ENCODE measurements at regions not wholly inside any gene's neighbourhood (a gene's known extent, or its start where the extent isn't known, plus 50 kb on each side); places are given as distances from the start of the nearest gene placed in this dataset.

DNA sequence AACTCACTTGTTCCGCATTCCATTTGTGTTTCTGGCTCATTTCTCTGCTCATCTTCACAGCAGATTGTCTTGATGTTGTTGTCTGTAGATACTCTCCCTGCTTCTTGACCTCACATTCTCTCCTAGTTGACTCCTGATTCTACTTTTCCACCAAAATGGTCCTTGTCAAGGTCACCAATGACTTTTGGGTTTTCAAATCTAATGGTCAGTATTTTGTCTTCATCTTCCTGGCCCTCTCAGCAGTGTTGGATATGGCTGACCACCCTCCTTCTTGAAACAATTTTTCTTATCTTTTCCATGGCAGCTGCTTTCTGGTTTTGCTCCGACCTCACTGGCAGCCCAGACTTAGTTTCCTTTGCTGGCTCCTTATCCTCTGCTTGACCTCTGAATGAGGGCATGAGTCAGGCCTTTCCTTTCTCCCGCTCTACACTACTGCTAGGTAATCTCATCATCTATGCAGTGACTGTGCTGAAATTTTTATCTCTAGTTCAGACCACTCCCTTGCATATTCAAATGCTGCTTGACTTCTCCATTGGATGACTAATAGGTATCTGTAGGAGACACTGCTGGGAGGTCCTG is 386.6 kb upstream of the SPRED2 start (continued):
- TF ChIP-seq, protein P1, sequence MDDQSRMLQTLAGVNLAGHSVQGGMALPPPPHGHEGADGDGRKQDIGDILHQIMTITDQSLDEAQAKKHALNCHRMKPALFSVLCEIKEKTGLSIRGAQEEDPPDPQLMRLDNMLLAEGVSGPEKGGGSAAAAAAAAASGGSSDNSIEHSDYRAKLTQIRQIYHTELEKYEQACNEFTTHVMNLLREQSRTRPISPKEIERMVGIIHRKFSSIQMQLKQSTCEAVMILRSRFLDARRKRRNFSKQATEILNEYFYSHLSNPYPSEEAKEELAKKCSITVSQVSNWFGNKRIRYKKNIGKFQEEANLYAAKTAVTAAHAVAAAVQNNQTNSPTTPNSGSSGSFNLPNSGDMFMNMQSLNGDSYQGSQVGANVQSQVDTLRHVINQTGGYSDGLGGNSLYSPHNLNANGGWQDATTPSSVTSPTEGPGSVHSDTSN (CRISPR knock-in tag; IDR thresholded peaks at IDR 0.05), result no peak
- TF ChIP-seq ZNF292 (tag by site-specific recombination; IDR thresholded peaks at IDR 0.05; ENCODE audit: borderline replicate concordance, low read depth) (no peak), ZNF114 (tag by site-specific recombination; IDR thresholded peaks at IDR 0.05) (no peak), GLI4 (tag by site-specific recombination; IDR thresholded peaks at IDR 0.05) (no peak), ZNF146 (tag by site-specific recombination; IDR thresholded peaks at IDR 0.05) (no peak), SP3 (tag by site-specific recombination; IDR thresholded peaks at IDR 0.05) (no peak)
- TF ChIP-seq, protein P2, sequence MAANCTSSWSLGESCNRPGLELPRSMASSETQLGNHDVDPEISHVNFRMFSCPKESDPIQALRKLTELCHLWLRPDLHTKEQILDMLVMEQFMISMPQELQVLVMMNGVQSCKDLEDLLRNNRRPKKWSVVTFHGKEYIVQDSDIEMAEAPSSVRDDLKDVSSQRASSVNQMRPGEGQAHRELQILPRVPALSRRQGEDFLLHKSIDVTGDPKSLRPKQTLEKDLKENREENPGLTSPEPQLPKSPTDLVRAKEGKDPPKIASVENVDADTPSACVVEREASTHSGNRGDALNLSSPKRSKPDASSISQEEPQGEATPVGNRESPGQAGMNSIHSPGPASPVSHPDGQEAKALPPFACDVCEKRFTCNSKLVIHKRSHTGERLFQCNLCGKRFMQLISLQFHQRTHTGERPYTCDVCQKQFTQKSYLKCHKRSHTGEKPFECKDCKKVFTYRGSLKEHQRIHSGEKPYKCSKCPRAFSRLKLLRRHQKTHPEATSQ (tag by site-specific recombination; IDR thresholded peaks at IDR 0.05), result no peak
- TF ChIP-seq, protein P3, sequence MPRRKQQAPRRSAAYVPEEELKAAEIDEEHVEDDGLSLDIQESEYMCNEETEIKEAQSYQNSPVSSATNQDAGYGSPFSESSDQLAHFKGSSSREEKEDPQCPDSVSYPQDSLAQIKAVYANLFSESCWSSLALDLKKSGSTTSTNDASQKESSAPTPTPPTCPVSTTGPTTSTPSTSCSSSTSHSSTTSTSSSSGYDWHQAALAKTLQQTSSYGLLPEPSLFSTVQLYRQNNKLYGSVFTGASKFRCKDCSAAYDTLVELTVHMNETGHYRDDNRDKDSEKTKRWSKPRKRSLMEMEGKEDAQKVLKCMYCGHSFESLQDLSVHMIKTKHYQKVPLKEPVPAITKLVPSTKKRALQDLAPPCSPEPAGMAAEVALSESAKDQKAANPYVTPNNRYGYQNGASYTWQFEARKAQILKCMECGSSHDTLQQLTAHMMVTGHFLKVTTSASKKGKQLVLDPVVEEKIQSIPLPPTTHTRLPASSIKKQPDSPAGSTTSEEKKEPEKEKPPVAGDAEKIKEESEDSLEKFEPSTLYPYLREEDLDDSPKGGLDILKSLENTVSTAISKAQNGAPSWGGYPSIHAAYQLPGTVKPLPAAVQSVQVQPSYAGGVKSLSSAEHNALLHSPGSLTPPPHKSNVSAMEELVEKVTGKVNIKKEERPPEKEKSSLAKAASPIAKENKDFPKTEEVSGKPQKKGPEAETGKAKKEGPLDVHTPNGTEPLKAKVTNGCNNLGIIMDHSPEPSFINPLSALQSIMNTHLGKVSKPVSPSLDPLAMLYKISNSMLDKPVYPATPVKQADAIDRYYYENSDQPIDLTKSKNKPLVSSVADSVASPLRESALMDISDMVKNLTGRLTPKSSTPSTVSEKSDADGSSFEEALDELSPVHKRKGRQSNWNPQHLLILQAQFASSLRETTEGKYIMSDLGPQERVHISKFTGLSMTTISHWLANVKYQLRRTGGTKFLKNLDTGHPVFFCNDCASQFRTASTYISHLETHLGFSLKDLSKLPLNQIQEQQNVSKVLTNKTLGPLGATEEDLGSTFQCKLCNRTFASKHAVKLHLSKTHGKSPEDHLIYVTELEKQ (tag by site-specific recombination; IDR thresholded peaks at IDR 0.05; ENCODE audit: borderline replicate concordance), result no peak

DNA sequence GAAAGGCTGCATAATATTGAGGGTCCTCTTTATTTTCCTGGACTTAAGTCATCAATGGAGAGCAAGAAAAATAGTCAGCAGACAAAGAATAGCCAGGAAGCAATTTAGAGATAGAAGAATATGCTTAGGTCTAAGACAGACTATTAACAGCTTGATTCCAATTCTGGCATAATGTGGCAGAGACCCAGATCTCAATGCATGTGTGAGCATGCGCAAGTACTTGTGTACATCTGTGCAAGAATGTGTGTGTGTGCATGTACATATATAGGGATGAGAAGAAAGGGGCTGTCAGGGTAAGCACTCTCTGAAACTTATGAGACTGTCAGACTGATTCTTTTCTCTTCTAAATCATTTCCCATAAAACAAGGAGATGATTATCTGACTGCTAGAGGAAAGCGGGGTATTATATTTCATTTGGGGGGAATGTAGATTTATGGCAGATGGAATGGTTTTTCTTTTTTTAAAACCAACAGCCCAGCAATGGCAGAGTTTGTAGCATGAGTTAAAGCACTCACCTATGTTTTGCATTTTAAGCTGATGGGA is 381.3 kb upstream of the SPRED2 start:
- ChIA-PET CTCF (no interaction called here), POLR2A (no interaction called here)
- H3K9me3 ChIP-seq (ENCODE audit: control insufficient read depth, insufficient read depth, low read depth, low read length), result no peaks in the 10 kb centered on the region
- peaks cover 2% of the 10 kb centered on the region for H3K4me1 ChIP-seq (ENCODE audit: control insufficient read depth, insufficient read depth, low read length)
- no peak overlapping the region for H3K4me3 ChIP-seq (ENCODE audit: low read depth, low read length)
- H3K36me3 ChIP-seq (ENCODE audit: control insufficient read depth in 2 of 2, insufficient read depth in 1 of 2, low read length in 2 of 2), result no peaks in the 10 kb centered on the region
- H3K27ac ChIP-seq (ENCODE audit: extremely low read depth, low read depth, low read length), result no peak overlapping the region
- no peak for TF ChIP-seq ZNF521 (tag by site-specific recombination; IDR thresholded peaks at IDR 0.05)
- TF ChIP-seq BCL11B (tag by site-specific recombination; IDR thresholded peaks at IDR 0.05; ENCODE audit: low read depth), result no peak
- no peak for TF ChIP-seq ZNF658 (tag by site-specific recombination; IDR thresholded peaks at IDR 0.05)
- no peak for TF ChIP-seq HOXC10 (CRISPR knock-in tag; IDR thresholded peaks at IDR 0.05)
- no peak for TF ChIP-seq ZNF146 (tag by site-specific recombination; IDR thresholded peaks at IDR 0.05)
- TF ChIP-seq MYNN (tag by site-specific recombination; IDR thresholded peaks at IDR 0.05; ENCODE audit: borderline replicate concordance), result no peak
- no peak for TF ChIP-seq ZNF626 (tag by site-specific recombination; IDR thresholded peaks at IDR 0.05)
- TF ChIP-seq, protein P4, sequence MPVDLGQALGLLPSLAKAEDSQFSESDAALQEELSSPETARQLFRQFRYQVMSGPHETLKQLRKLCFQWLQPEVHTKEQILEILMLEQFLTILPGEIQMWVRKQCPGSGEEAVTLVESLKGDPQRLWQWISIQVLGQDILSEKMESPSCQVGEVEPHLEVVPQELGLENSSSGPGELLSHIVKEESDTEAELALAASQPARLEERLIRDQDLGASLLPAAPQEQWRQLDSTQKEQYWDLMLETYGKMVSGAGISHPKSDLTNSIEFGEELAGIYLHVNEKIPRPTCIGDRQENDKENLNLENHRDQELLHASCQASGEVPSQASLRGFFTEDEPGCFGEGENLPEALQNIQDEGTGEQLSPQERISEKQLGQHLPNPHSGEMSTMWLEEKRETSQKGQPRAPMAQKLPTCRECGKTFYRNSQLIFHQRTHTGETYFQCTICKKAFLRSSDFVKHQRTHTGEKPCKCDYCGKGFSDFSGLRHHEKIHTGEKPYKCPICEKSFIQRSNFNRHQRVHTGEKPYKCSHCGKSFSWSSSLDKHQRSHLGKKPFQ (tag by site-specific recombination; IDR thresholded peaks at IDR 0.05), result no peak
- no peak for TF ChIP-seq ZNF664 (tag by site-specific recombination; IDR thresholded peaks at IDR 0.05)
- TF ChIP-seq, protein P5, sequence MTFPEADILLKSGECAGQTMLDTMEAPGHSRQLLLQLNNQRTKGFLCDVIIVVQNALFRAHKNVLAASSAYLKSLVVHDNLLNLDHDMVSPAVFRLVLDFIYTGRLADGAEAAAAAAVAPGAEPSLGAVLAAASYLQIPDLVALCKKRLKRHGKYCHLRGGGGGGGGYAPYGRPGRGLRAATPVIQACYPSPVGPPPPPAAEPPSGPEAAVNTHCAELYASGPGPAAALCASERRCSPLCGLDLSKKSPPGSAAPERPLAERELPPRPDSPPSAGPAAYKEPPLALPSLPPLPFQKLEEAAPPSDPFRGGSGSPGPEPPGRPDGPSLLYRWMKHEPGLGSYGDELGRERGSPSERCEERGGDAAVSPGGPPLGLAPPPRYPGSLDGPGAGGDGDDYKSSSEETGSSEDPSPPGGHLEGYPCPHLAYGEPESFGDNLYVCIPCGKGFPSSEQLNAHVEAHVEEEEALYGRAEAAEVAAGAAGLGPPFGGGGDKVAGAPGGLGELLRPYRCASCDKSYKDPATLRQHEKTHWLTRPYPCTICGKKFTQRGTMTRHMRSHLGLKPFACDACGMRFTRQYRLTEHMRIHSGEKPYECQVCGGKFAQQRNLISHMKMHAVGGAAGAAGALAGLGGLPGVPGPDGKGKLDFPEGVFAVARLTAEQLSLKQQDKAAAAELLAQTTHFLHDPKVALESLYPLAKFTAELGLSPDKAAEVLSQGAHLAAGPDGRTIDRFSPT (tag by site-specific recombination; IDR thresholded peaks at IDR 0.05), result no peak
- no peak for TF ChIP-seq ZBTB48 (tag by site-specific recombination; IDR thresholded peaks at IDR 0.05)
- TF ChIP-seq GLI4 (tag by site-specific recombination; IDR thresholded peaks at IDR 0.05), result no peak
- TF ChIP-seq, protein P6, sequence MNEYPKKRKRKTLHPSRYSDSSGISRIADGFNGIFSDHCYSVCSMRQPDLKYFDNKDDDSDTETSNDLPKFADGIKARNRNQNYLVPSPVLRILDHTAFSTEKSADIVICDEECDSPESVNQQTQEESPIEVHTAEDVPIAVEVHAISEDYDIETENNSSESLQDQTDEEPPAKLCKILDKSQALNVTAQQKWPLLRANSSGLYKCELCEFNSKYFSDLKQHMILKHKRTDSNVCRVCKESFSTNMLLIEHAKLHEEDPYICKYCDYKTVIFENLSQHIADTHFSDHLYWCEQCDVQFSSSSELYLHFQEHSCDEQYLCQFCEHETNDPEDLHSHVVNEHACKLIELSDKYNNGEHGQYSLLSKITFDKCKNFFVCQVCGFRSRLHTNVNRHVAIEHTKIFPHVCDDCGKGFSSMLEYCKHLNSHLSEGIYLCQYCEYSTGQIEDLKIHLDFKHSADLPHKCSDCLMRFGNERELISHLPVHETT (tag by site-specific recombination; IDR thresholded peaks at IDR 0.05), result no peak
- no peak for TF ChIP-seq ZNF302 (tag by site-specific recombination; IDR thresholded peaks at IDR 0.05; ENCODE audit: low read depth)
- no peak for TF ChIP-seq ZNF747 (tag by site-specific recombination; IDR thresholded peaks at IDR 0.05)
- TF ChIP-seq, protein P7, sequence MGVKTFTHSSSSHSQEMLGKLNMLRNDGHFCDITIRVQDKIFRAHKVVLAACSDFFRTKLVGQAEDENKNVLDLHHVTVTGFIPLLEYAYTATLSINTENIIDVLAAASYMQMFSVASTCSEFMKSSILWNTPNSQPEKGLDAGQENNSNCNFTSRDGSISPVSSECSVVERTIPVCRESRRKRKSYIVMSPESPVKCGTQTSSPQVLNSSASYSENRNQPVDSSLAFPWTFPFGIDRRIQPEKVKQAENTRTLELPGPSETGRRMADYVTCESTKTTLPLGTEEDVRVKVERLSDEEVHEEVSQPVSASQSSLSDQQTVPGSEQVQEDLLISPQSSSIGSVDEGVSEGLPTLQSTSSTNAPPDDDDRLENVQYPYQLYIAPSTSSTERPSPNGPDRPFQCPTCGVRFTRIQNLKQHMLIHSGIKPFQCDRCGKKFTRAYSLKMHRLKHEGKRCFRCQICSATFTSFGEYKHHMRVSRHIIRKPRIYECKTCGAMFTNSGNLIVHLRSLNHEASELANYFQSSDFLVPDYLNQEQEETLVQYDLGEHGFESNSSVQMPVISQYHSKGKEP (tag by site-specific recombination; IDR thresholded peaks at IDR 0.05), result peak; percentile 30; the same call in 1 of the 2 replicates
